HEK293 (cell line): ENCODE measurements at regions not wholly inside any gene's neighbourhood (a gene's known extent, or its start where the extent isn't known, plus 50 kb on each side); places are given as distances from the start of the nearest gene placed in this dataset.

Experiments used
- CTCF ChIP-seq: fragments of 450-650 bp; formaldehyde crosslinking; IDR thresholded peaks from 2 replicates; pipeline ENCODE4 v1.5.1; 2016; ENCODE audit warnings: missing biosample characterization, missing genetic modification characterization
- ELK4 ChIP-seq: IDR thresholded peaks from 2 replicates; pipeline ENCODE4 v1.6.1; 2011; ENCODE audit warnings: mild to moderate bottlenecking, low read depth, low read length, borderline replicate concordance
- SP2 ChIP-seq: fragments of 450-650 bp; formaldehyde crosslinking; IDR thresholded peaks from 2 replicates; pipeline ENCODE4 v1.5.1; 2016; ENCODE audit warnings: missing biosample characterization, missing genetic modification characterization
- YY1 ChIP-seq: fragments of 450-650 bp; formaldehyde crosslinking; IDR thresholded peaks from 2 replicates; pipeline ENCODE4 v1.5.1; 2018; ENCODE audit warnings: missing biosample characterization, missing genetic modification characterization
- ZNF16 ChIP-seq: fragments of 450-650 bp; formaldehyde crosslinking; IDR thresholded peaks from 2 replicates; pipeline ENCODE4 v1.5.1; 2016; ENCODE audit warnings: low read depth, missing biosample characterization, missing genetic modification characterization
- ZNF621 ChIP-seq: fragments of 450-650 bp; formaldehyde crosslinking; IDR thresholded peaks from 2 replicates; pipeline ENCODE4 v1.5.1; 2017; ENCODE audit warnings: missing biosample characterization, missing genetic modification characterization
- ZNF623 ChIP-seq: fragments of 450-650 bp; formaldehyde crosslinking; IDR thresholded peaks from 2 replicates; pipeline ENCODE4 v1.5.1; 2016; ENCODE audit warnings: missing biosample characterization, missing genetic modification characterization
- TF ChIP-seq, protein P1 (sequence below): fragments of 450-650 bp; formaldehyde crosslinking; IDR thresholded peaks from 2 replicates; pipeline ENCODE4 v1.5.1; 2016; ENCODE audit warnings: missing biosample characterization, missing genetic modification characterization
- TF ChIP-seq, protein P2 (sequence below): fragments of 450-650 bp; formaldehyde crosslinking; IDR thresholded peaks from 2 replicates; pipeline ENCODE4 v1.5.1; 2016; ENCODE audit warnings: missing biosample characterization, missing genetic modification characterization

DNA sequence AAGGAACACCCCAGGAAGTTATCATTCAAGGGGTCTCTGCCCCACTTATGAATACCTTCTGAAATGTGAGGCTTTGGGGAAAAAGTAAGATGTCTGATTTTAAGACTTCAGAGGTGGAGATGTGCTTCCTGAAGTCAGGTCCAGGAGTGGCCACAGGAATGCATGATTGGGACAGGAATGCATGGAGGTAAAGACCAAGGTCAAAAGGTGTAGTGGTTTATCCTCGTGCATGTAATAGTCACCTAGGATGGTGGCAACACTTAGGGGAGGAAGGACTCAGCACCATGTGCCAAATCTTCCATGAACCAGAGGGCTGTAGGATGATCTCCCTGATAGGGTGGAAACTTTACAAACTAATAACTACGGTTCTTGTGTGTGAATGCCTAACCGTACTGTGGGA, 217.3 kb downstream of the C12orf75 start:
- TF ChIP-seq CTCF (tag by site-specific recombination), result no peak
- TF ChIP-seq ZNF621, result no peak
- TF ChIP-seq ZNF16 (tag by site-specific recombination), result no peak
- TF ChIP-seq ELK4, result no peak
- TF ChIP-seq SP2 (tag by site-specific recombination), result no peak
- TF ChIP-seq, protein P1, sequence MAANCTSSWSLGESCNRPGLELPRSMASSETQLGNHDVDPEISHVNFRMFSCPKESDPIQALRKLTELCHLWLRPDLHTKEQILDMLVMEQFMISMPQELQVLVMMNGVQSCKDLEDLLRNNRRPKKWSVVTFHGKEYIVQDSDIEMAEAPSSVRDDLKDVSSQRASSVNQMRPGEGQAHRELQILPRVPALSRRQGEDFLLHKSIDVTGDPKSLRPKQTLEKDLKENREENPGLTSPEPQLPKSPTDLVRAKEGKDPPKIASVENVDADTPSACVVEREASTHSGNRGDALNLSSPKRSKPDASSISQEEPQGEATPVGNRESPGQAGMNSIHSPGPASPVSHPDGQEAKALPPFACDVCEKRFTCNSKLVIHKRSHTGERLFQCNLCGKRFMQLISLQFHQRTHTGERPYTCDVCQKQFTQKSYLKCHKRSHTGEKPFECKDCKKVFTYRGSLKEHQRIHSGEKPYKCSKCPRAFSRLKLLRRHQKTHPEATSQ (tag by site-specific recombination), result no peak
- TF ChIP-seq ZNF623 (tag by site-specific recombination), result no peak
- TF ChIP-seq YY1 (tag by site-specific recombination), result no peak
- TF ChIP-seq, protein P2, sequence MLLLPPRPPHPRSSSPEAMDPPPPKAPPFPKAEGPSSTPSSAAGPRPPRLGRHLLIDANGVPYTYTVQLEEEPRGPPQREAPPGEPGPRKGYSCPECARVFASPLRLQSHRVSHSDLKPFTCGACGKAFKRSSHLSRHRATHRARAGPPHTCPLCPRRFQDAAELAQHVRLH (tag by site-specific recombination), result no peak
